D721Med (cell line): ENCODE measurements at regions not wholly inside any gene's neighbourhood (a gene's known extent, or its start where the extent isn't known, plus 50 kb on each side); places are given as distances from the start of the nearest gene placed in this dataset.

Experiments used
- DNase-seq: peaks from one replicate; pipeline ENCODE4 v3.0.0; 2011; ENCODE audit warnings: low spot score; ENCODE audit not compliant: insufficient read length
- FAIRE-seq: peaks from 2 replicates; lab custom pipeline; 2011; peaks lifted over from hg19 to GRCh38; lab: Jason Lieb, UNC
- CTCF ChIP-seq: IDR thresholded peaks from 2 replicates; pipeline ENCODE4 v1.5.1; 2012; ENCODE audit warnings: mild to moderate bottlenecking, control low read depth; ENCODE audit not compliant: insufficient read depth; ENCODE audit errors: missing control alignments

- FAIRE-seq: no peak
- no peak for TF ChIP-seq CTCF
- DNase-seq: no peak
Measured at GRCh38 chr12:93176165-93176564, 201.6 kb upstream of the NUDT4 start.

- no peak for TF ChIP-seq CTCF
Measured at GRCh38 chr12:93176610-93177126, 201.1 kb upstream of the NUDT4 start.

GRCh38 chr12:93177208-93178153 is 200.2 kb upstream of the NUDT4 start:
- TF ChIP-seq CTCF: no peak
- FAIRE-seq (no peak), DNase-seq (no peak)

More at GRCh38 chr12:93176610-93177126, 201.1 kb upstream of the NUDT4 start:
- no peak for FAIRE-seq
- DNase-seq: no peak

- no peak for FAIRE-seq
- no peak for DNase-seq
- TF ChIP-seq CTCF: no peak
Measured at GRCh38 chr12:93178154-93178878, 199.4 kb upstream of the NUDT4 start.

GRCh38 chr12:93179792-93180191 is 197.9 kb upstream of the NUDT4 start:
- FAIRE-seq: no peak
- no peak for DNase-seq
- TF ChIP-seq CTCF: no peak

- FAIRE-seq (no peak), DNase-seq (no peak)
- TF ChIP-seq CTCF: no peak
Measured at GRCh38 chr12:93180566-93180965, 197.2 kb upstream of the NUDT4 start.
